BE2C (cell line): ENCODE measurements at regions not wholly inside any gene's neighbourhood (a gene's known extent, or its start where the extent isn't known, plus 50 kb on each side); places are given as distances from the start of the nearest gene placed in this dataset.

Experiments
- DNase-seq: peaks from one replicate; pipeline ENCODE4 v3.0.0-alpha.2; 2020
- H3K27me3 ChIP-seq: fragments of 250-450 bp; sonication (Bioruptor Pico); 2 replicates; pipeline ENCODE4 v1.5.1; 2020; ENCODE audit warnings: mild to moderate bottlenecking
- H3K36me3 ChIP-seq: fragments of 250-450 bp; sonication (Bioruptor Pico); 2 replicates; pipeline ENCODE4 v1.5.1; 2020; ENCODE audit warnings: mild to moderate bottlenecking
- H3K4me1 ChIP-seq: fragments of 250-450 bp; sonication (Bioruptor Pico); 2 replicates; pipeline ENCODE4 v1.5.1; 2020
- H3K4me3 ChIP-seq: 2 replicates; pipeline ENCODE4 v1.5.1; 2011; ENCODE audit warnings: low read depth, low read length
- H3K9me3 ChIP-seq: fragments of 250-450 bp; sonication (Bioruptor Pico); 2 replicates; pipeline ENCODE4 v1.5.1; 2020
- TF ChIP-seq, protein P1 (sequence below): IDR thresholded peaks from 2 replicates; pipeline ENCODE4 v1.5.1; 2012; ENCODE audit warnings: mild to moderate bottlenecking, low read depth, low read length

DNA sequence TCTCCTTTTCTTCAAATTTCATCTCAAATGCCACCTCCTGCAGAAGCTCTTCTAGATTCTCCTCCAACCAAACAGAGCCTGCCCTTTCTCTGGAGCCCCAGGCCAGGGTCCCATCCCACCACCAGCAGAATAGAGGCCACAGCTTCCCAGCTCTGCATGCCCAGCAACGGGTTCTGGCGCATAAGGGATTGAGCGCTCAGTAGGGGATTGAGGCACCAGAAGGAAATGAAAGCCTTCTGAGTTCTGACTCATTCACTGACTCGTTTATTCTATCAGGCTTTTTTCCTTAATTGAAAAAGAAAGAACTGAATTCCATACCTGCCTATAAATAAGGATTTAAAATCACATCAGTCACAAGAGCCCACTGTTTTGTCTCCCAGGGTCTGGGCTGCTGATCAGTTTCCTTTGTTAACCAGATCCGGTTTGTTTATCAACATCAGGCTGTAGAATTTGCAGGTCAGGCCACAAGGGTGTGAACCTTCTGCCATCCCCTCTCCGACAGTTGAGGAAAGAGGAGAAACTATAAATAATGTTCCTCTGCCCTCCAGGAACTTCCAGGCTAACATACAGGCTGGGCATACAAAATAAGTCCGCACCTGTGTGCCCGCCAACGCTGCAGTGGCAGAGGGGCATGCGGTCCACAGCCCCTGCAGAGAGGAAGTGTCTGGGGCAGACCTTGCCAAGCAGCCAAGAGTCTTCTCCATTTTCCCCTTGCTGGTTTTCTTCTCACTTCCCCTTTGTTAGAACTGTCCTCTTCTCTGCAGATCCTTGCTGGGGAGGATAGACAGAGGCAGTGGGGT lies 63.5 kb upstream of the PRDM11 start:
- H3K36me3 ChIP-seq: no peaks in the 10 kb centered on the region
- no peaks in the 10 kb centered on the region for H3K27me3 ChIP-seq
- TF ChIP-seq, protein P1, sequence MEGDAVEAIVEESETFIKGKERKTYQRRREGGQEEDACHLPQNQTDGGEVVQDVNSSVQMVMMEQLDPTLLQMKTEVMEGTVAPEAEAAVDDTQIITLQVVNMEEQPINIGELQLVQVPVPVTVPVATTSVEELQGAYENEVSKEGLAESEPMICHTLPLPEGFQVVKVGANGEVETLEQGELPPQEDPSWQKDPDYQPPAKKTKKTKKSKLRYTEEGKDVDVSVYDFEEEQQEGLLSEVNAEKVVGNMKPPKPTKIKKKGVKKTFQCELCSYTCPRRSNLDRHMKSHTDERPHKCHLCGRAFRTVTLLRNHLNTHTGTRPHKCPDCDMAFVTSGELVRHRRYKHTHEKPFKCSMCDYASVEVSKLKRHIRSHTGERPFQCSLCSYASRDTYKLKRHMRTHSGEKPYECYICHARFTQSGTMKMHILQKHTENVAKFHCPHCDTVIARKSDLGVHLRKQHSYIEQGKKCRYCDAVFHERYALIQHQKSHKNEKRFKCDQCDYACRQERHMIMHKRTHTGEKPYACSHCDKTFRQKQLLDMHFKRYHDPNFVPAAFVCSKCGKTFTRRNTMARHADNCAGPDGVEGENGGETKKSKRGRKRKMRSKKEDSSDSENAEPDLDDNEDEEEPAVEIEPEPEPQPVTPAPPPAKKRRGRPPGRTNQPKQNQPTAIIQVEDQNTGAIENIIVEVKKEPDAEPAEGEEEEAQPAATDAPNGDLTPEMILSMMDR: no peak
- no peak overlapping the region for H3K4me3 ChIP-seq
- DNase-seq: no peak
- H3K4me1 ChIP-seq: no peaks in the 10 kb centered on the region
- no peaks in the 10 kb centered on the region for H3K9me3 ChIP-seq

DNA sequence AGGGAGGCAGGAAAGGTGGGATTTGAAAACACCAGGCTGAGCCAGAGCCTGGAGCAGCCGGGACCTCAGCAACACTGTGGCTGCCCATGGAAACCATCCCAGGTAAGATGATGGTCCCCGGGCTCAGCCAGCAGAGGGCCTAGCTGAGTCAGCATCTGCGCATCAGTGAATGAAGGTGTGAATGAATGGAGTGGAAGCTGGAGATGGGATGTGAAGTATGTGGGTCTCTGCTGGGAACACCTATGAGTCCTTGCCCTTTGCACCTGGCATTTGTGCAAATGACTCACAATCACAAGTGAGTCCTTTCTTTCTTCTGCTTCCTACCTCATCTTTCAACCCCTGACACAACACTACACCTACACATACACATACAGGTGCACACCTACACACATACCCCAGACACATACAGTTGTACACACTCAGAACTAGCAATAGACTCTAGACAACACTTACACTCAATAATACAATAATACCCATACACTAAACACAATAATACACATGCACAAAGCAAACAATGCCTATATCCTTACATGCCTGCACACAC lies 62.8 kb upstream of the PRDM11 start:
- no peaks in the 10 kb centered on the region for H3K9me3 ChIP-seq
- no peaks in the 10 kb centered on the region for H3K4me1 ChIP-seq
- H3K27me3 ChIP-seq: no peaks in the 10 kb centered on the region
- no peak overlapping the region for H3K4me3 ChIP-seq
- DNase-seq: peak; percentile 12
- no peaks in the 10 kb centered on the region for H3K36me3 ChIP-seq
- TF ChIP-seq, protein P1: peak; percentile 41

DNA sequence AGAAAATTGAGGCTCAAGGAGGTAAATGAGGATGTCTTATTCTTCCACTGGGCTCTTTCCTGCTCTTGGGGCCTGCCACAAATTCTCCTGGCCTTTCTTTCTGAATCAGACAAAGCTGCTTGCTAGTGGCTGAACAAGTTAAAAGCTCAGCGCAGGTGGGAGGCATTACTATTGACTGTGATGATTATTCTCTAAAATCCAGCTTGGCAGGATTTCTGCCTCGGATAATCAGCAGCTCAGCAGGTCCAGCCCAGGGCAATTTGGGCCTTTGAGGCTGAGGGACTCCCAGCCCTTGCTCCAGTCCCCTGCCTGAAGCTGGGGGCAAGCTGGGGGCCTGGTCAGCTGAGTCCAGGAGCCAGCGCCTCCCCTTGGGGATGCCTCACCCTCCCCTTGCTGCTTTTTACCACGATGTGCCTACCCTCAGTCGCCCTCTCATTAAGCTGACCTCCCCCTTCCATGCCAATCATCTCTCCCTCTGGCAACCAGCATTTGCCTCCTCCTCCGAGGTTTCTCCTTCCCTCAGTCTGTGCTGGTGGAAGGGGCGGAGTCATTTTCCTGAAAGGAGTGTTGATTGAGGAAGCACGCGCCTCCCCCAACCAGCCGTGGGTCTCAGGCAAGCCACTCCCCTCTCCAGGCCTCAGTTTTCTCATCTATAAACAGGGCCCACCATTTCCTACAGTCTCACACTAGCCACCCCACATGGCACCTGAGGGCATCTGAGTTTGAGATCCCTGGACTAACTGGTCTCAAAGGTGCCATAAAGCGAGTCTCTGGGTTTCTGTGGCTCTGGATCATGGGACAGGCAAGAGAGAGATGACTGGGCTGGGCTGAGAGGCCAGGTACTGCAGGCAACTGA lies 60.6 kb upstream of the PRDM11 start:
- Histone ChIP-seq H3K9me3 (no peaks in the 10 kb centered on the region), H3K4me1 (no peaks in the 10 kb centered on the region), H3K27me3 (no peaks in the 10 kb centered on the region), H3K36me3 (no peaks in the 10 kb centered on the region), H3K4me3 (no peak overlapping the region)
- TF ChIP-seq, protein P1: no peak
- no peak for DNase-seq

DNA sequence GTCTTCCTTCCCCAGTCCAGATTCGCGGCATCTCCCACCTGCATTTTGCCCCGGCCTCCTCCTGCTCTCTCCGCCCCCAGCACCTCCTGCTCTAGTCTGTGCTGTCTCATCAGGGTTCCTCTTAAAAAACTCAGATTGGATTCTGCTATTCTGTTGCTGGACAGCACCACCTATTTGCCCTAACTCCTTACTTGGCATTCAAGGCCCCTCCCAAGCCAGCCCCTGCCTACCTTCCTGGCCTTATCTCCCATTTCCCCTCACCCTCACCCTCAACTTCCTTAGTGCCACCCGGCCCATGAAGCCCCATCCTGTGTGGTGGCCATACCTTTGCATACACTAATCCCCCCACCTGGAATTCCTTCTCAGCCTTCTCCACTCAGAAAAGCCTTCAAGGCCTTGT lies 59.9 kb upstream of the PRDM11 start:
- TF ChIP-seq, protein P1: no peak
- no peaks in the 10 kb centered on the region for H3K27me3 ChIP-seq
- no peak for DNase-seq
- no peaks in the 10 kb centered on the region for H3K36me3 ChIP-seq
- no peaks in the 10 kb centered on the region for H3K4me1 ChIP-seq
- no peaks in the 10 kb centered on the region for H3K9me3 ChIP-seq
- H3K4me3 ChIP-seq: no peak overlapping the region

DNA sequence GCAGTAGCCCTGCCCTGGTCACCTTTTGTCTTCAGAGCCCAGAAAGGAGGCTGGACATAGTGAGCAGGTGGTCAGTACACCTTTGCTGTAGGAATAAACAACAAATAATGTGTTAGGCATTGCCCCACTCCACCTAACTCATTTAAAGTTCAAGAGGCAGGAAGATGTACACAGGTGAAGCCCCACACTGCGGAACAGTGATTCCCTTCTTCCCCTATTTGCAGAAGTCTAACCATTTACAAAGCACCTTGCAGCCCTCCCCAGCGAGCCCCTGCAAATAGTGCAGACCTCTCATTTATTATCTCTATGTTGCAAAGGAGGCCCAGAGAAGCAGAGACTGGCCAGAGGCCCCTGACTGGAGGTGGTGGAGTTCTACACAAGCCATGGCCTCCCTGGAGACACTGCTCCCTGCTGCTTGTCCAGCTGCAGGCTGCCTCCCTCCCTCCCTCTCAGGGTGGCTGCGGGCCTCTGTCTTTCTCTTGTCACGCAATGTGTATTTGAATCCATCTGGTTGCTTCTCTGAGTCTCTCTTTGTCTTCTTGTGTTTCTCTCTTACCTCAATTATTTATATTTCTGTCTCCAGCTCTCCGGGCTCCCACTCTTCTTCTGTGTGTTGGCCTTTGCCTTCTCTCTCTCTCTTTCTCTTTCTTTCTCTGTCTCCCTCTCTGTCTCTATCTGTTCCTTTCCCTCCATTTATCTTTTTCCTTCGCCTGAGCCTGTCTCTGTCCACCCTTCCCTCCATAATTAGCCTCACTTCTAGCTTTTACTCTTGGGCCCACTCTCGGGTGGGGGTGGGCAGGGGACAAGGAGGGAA lies 59.1 kb upstream of the PRDM11 start:
- Histone ChIP-seq H3K36me3 (no peaks in the 10 kb centered on the region), H3K9me3 (no peaks in the 10 kb centered on the region), H3K27me3 (no peaks in the 10 kb centered on the region), H3K4me3 (no peak overlapping the region), H3K4me1 (no peaks in the 10 kb centered on the region)
- TF ChIP-seq, protein P1: no peak
- DNase-seq: no peak
